ENCODE measurements at regions not wholly inside any gene's neighbourhood (a gene's known extent, or its start where the extent isn't known, plus 50 kb on each side); places are given as distances from the start of the nearest gene placed in this dataset.

- no peaks in the 10 kb centered on the region for H4K20me1 ChIP-seq (ENCODE audit: insufficient read depth, low read length)
- no peaks in the 10 kb centered on the region for H3K9me2 ChIP-seq (replicated peaks; ENCODE audit: insufficient read depth, low read length)
- H3K27me3 ChIP-seq (replicated peaks; ENCODE audit: insufficient read depth, low read length) = no peaks in the 10 kb centered on the region
- H3K4me1 ChIP-seq (ENCODE audit: low read length) = no peaks in the 10 kb centered on the region
- H3K9me3 ChIP-seq (replicated peaks; ENCODE audit: insufficient read depth, low read length) = no peaks in the 10 kb centered on the region
- H2AFZ ChIP-seq (ENCODE audit: low read length) = no peak overlapping the region
- H3K4me3 ChIP-seq (ENCODE audit: low read length) = no peak overlapping the region
- no peak overlapping the region for H3K4me2 ChIP-seq (ENCODE audit: low read depth, low read length)
- no peaks in the 10 kb centered on the region for H3K36me3 ChIP-seq (replicated peaks; ENCODE audit: insufficient read depth, low read length)
- TF ChIP-seq EZH2phosphoT487 (IDR thresholded peaks at IDR 0.05; ENCODE audit: low read length) (no peak), EZH2 (optimal IDR thresholded peaks at IDR 0.05; ENCODE audit: low read depth, low read length) (no peak), CTCF (IDR thresholded peaks at IDR 0.05; ENCODE audit: low read length) (no peak)
- no peak for DNase-seq
- H3K27ac ChIP-seq (ENCODE audit: low read length) = no peak overlapping the region
- H3F3A ChIP-seq (ENCODE audit: insufficient read depth, low read length) = no peaks in the 10 kb centered on the region
- H3K9ac ChIP-seq (ENCODE audit: low read length) = no peak overlapping the region
- H3K79me2 ChIP-seq (ENCODE audit: low read length) = no peaks in the 10 kb centered on the region
Observed at GRCh38 chr2:210844016-210844415, 287.6 kb downstream of the CPS1 start.

DNA sequence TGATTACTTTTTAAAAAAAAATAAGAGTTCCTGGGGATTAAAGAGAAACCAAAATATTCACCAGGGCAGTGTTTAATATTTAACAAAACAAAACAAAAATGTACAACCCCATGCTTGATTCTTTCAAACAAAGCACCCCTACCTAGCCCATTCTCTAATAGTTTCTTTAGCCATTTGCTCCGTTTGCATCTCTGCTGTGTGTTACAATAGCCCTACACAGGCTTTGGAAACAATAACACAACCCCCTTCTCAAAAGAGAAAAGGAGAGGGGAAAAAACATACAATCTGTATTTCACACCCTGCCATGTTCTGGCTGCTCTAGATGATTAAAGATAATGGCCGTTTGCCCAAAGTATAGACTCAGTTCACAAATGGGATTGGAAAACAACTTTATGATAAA lies 302.9 kb downstream of the CPS1 start:
- Histone ChIP-seq H3K79me2 (ENCODE audit: low read length) (no peaks in the 10 kb centered on the region), H4K20me1 (ENCODE audit: insufficient read depth, low read length) (no peaks in the 10 kb centered on the region), H3K27ac (ENCODE audit: low read length) (no peak overlapping the region), H3K4me3 (ENCODE audit: low read length) (no peak overlapping the region), H3F3A (ENCODE audit: insufficient read depth, low read length) (no peaks in the 10 kb centered on the region), H3K9me2 (replicated peaks; ENCODE audit: insufficient read depth, low read length) (no peaks in the 10 kb centered on the region), H2AFZ (ENCODE audit: low read length) (no peak overlapping the region), H3K9ac (ENCODE audit: low read length) (no peak overlapping the region), H3K36me3 (replicated peaks; ENCODE audit: insufficient read depth, low read length) (no peaks in the 10 kb centered on the region), H3K9me3 (replicated peaks; ENCODE audit: insufficient read depth, low read length) (no peaks in the 10 kb centered on the region), H3K4me1 (ENCODE audit: low read length) (no peaks in the 10 kb centered on the region), H3K4me2 (ENCODE audit: low read depth, low read length) (no peak overlapping the region), H3K27me3 (replicated peaks; ENCODE audit: insufficient read depth, low read length) (no peaks in the 10 kb centered on the region)
- DNase-seq = no peak
- TF ChIP-seq EZH2 (optimal IDR thresholded peaks at IDR 0.05; ENCODE audit: low read depth, low read length) (no peak), CTCF (IDR thresholded peaks at IDR 0.05; ENCODE audit: low read length) (no peak), EZH2phosphoT487 (IDR thresholded peaks at IDR 0.05; ENCODE audit: low read length) (no peak)

GRCh38 chr2:210860276-210860675 lies 303.9 kb downstream of the CPS1 start:
- no peaks in the 10 kb centered on the region for H3K36me3 ChIP-seq (replicated peaks; ENCODE audit: insufficient read depth, low read length)
- no peak overlapping the region for H3K4me2 ChIP-seq (ENCODE audit: low read depth, low read length)
- H3K4me1 ChIP-seq (ENCODE audit: low read length) = no peaks in the 10 kb centered on the region
- H3K4me3 ChIP-seq (ENCODE audit: low read length) = no peak overlapping the region
- no peak for DNase-seq
- no peak overlapping the region for H3K9ac ChIP-seq (ENCODE audit: low read length)
- H3K27ac ChIP-seq (ENCODE audit: low read length) = no peak overlapping the region
- H3K79me2 ChIP-seq (ENCODE audit: low read length) = no peaks in the 10 kb centered on the region
- H3K9me3 ChIP-seq (replicated peaks; ENCODE audit: insufficient read depth, low read length) = no peaks in the 10 kb centered on the region
- H3K9me2 ChIP-seq (replicated peaks; ENCODE audit: insufficient read depth, low read length) = no peaks in the 10 kb centered on the region
- no peak overlapping the region for H2AFZ ChIP-seq (ENCODE audit: low read length)
- no peaks in the 10 kb centered on the region for H3F3A ChIP-seq (ENCODE audit: insufficient read depth, low read length)
- no peaks in the 10 kb centered on the region for H4K20me1 ChIP-seq (ENCODE audit: insufficient read depth, low read length)
- TF ChIP-seq EZH2 (optimal IDR thresholded peaks at IDR 0.05; ENCODE audit: low read depth, low read length) (no peak), EZH2phosphoT487 (IDR thresholded peaks at IDR 0.05; ENCODE audit: low read length) (no peak), CTCF (IDR thresholded peaks at IDR 0.05; ENCODE audit: low read length) (no peak)
- no peaks in the 10 kb centered on the region for H3K27me3 ChIP-seq (replicated peaks; ENCODE audit: insufficient read depth, low read length)
